Loucy (cell line): ENCODE measurements at regions not wholly inside any gene's neighbourhood (a gene's known extent, or its start where the extent isn't known, plus 50 kb on each side); places are given as distances from the start of the nearest gene placed in this dataset.
"Not testable (repeated sequence)": the region's sequence is repeated elsewhere in the genome, so short reads cannot be mapped to it uniquely, and the experiment has no call there.

Experiments used
- H2AFZ ChIP-seq: fragments of 200-600 bp; sonication (generic); 2 replicates; pipeline ENCODE4 v1.6.0; 2016; ENCODE audit warnings: antibody characterized with exemption, mild to moderate bottlenecking, low read length, moderate library complexity
- H3F3A ChIP-seq: fragments of 200-600 bp; 2 replicates; pipeline ENCODE4 v1.6.0; 2016; ENCODE audit warnings: antibody characterized with exemption, low read depth, mild to moderate bottlenecking
- H3K27me3 ChIP-seq: fragments of 200-600 bp; sonication (generic); 2 replicates; pipeline ENCODE4 v1.6.1; 2014; ENCODE audit warnings: low read length, mild to moderate bottlenecking; ENCODE audit not compliant: insufficient read depth, poor library complexity, severe bottlenecking
- H3K36me3 ChIP-seq: fragments of 200-600 bp; sonication (generic); 2 replicates; pipeline ENCODE4 v1.6.1; 2016; ENCODE audit warnings: low read length; ENCODE audit not compliant: insufficient read depth
- H3K4me1 ChIP-seq: fragments of 200-600 bp; sonication (generic); 2 replicates; pipeline ENCODE4 v1.5.1; 2014; ENCODE audit warnings: low read length, mild to moderate bottlenecking; ENCODE audit not compliant: insufficient read depth, poor library complexity, severe bottlenecking
- H3K4me2 ChIP-seq: fragments of 200-600 bp; sonication (generic); 2 replicates; pipeline ENCODE4 v1.6.0; 2014; ENCODE audit warnings: antibody characterized with exemption, low read length, low read depth, mild to moderate bottlenecking; ENCODE audit not compliant: poor library complexity, severe bottlenecking
- H3K4me3 ChIP-seq: fragments of 200-600 bp; sonication (generic); 2 replicates; pipeline ENCODE4 v1.5.1; 2014; ENCODE audit warnings: low read length, mild to moderate bottlenecking, mixed read lengths; ENCODE audit not compliant: poor library complexity, severe bottlenecking
- H3K79me2 ChIP-seq: fragments of 200-600 bp; sonication (generic); 2 replicates; pipeline ENCODE4 v1.6.1; 2014; ENCODE audit warnings: low read length; ENCODE audit not compliant: insufficient read depth
- H3K9ac ChIP-seq: fragments of 200-600 bp; sonication (generic); 2 replicates; pipeline ENCODE4 v1.6.0; 2014; ENCODE audit warnings: mild to moderate bottlenecking, low read depth, low read length, moderate library complexity; ENCODE audit not compliant: poor library complexity, severe bottlenecking
- H3K9me2 ChIP-seq: fragments of 200-600 bp; sonication (generic); replicated peaks from 2 replicates; pipeline ENCODE4 v1.6.1; 2016; ENCODE audit warnings: low read depth, low read length, mixed read lengths
- H3K9me3 ChIP-seq: fragments of 200-600 bp; sonication (generic); 2 replicates; pipeline ENCODE4 v1.6.1; 2014; ENCODE audit warnings: mild to moderate bottlenecking, antibody characterized with exemption, low read length, low read depth; ENCODE audit not compliant: insufficient read depth
- H4K20me1 ChIP-seq: fragments of 200-600 bp; sonication (generic); 2 replicates; pipeline ENCODE4 v1.6.0; 2014; ENCODE audit warnings: antibody characterized with exemption, low read length, mild to moderate bottlenecking; ENCODE audit not compliant: insufficient read depth, poor library complexity, severe bottlenecking
- EZH2phosphoT487 ChIP-seq: fragments of 200-600 bp; IDR thresholded peaks from 2 replicates; pipeline ENCODE4 v1.6.1; 2018; ENCODE audit warnings: antibody characterized with exemption, mild to moderate bottlenecking, moderate library complexity, borderline replicate concordance
- TF ChIP-seq, protein P1 (sequence below): fragments of 200-600 bp; sonication (generic); conservative IDR thresholded peaks from 2 replicates; pipeline ENCODE4 v1.5.1; 2014; ENCODE audit warnings: mild to moderate bottlenecking, antibody characterized with exemption, low read length

DNA sequence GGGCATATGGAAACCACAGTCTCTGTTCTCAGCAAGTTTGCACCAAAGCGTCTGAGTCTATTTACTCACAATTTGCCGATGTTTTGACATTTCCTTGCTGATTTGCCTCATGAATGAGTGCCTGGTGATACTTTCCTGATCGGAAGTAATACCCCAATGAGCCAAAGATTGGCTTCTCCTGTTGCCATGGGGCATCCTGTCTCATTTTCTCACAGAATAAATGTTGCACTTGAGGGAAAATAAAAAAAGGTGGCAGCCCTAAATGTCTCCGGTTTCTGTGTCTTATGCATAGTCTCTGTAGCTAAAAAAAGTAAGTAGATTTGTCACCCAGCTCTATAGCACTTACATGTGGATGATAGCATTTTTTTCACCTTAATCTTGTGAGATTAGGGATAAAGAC lies 73.7 kb upstream of the CADPS start:
- Histone ChIP-seq H3K79me2 (no peaks in the 10 kb centered on the region), H2AFZ (no peak overlapping the region), H4K20me1 (no peaks in the 10 kb centered on the region), H3K27me3 (no peaks in the 10 kb centered on the region), H3K4me2 (no peak overlapping the region), H3K9me3 (no peaks in the 10 kb centered on the region), H3K4me3 (no peak overlapping the region), H3K9me2 (no peaks in the 10 kb centered on the region), H3K4me1 (no peaks in the 10 kb centered on the region), H3K36me3 (no peaks in the 10 kb centered on the region), H3K9ac (no peak overlapping the region), H3F3A (no peaks in the 10 kb centered on the region)
- TF ChIP-seq, protein P1, sequence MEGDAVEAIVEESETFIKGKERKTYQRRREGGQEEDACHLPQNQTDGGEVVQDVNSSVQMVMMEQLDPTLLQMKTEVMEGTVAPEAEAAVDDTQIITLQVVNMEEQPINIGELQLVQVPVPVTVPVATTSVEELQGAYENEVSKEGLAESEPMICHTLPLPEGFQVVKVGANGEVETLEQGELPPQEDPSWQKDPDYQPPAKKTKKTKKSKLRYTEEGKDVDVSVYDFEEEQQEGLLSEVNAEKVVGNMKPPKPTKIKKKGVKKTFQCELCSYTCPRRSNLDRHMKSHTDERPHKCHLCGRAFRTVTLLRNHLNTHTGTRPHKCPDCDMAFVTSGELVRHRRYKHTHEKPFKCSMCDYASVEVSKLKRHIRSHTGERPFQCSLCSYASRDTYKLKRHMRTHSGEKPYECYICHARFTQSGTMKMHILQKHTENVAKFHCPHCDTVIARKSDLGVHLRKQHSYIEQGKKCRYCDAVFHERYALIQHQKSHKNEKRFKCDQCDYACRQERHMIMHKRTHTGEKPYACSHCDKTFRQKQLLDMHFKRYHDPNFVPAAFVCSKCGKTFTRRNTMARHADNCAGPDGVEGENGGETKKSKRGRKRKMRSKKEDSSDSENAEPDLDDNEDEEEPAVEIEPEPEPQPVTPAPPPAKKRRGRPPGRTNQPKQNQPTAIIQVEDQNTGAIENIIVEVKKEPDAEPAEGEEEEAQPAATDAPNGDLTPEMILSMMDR: no peak
- no peak for TF ChIP-seq EZH2phosphoT487

DNA sequence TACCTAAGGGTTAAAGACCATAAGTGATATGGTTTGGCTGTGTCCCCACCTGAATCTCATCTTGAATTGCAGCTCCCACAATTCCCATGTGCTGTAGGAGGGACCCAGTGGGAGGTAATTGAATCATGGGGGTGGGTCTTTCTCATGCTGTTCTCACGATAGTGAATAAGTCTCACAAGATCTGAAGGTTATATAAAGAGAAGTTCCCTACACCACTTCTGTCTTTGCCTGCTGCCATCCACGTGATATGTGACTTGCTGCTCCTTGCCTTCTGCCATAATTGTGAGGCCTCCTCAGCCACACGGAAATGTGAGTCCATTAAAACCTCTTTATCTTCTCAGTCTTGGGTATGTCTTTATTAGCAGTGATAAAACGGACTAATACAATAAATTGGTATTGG lies 75.0 kb upstream of the CADPS start:
- no peaks in the 10 kb centered on the region for H3K27me3 ChIP-seq
- H3K9me2 ChIP-seq: no peaks in the 10 kb centered on the region
- TF ChIP-seq, protein P1: no peak
- no peaks in the 10 kb centered on the region for H3F3A ChIP-seq
- H3K9me3 ChIP-seq: no peaks in the 10 kb centered on the region
- no peak overlapping the region for H3K9ac ChIP-seq
- H3K79me2 ChIP-seq: no peaks in the 10 kb centered on the region
- H4K20me1 ChIP-seq: no peaks in the 10 kb centered on the region
- H3K4me1 ChIP-seq: no peaks in the 10 kb centered on the region
- H3K4me2 ChIP-seq: no peak overlapping the region
- no peaks in the 10 kb centered on the region for H3K36me3 ChIP-seq
- H2AFZ ChIP-seq: no peak overlapping the region
- no peak overlapping the region for H3K4me3 ChIP-seq

DNA sequence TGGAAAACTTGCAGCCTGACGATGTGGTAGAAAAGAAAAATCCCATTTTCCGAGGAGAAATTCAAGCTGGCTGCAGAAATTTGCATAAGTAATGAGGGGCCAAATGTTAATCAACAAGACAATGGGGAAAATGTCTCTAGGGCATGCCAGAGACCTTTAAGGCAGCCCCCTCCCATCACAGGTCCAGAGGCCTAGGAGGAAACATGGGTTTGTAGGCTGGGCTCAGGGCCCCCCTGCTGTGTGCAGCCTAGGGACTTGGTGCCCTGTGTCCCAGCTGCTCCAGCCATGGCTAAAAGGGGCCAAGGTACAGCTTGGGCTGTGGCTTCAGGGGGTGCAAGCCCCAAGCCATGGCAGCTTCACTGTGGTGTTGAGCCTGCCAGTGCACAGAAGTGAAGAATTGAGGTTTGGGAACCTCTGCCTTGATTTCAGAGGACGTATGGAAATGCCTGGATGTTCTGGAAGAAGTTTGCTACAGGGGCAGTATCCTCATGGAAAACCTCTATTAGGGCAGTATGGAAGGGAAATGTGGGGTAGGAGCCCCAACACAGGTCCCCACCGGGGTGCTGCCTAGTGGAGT lies 75.9 kb upstream of the CADPS start:
- H3K4me2 ChIP-seq: no peak overlapping the region
- TF ChIP-seq, protein P1: no peak
- no peak for TF ChIP-seq EZH2phosphoT487
- no peaks in the 10 kb centered on the region for H3K27me3 ChIP-seq
- H2AFZ ChIP-seq: no peak overlapping the region
- H3F3A ChIP-seq: no peaks in the 10 kb centered on the region
- no peaks in the 10 kb centered on the region for H3K9me3 ChIP-seq
- no peaks in the 10 kb centered on the region for H3K79me2 ChIP-seq
- H4K20me1 ChIP-seq: no peaks in the 10 kb centered on the region
- no peak overlapping the region for H3K9ac ChIP-seq
- no peaks in the 10 kb centered on the region for H3K4me1 ChIP-seq
- H3K9me2 ChIP-seq: no peaks in the 10 kb centered on the region
- H3K36me3 ChIP-seq: no peaks in the 10 kb centered on the region
- no peak overlapping the region for H3K4me3 ChIP-seq

DNA sequence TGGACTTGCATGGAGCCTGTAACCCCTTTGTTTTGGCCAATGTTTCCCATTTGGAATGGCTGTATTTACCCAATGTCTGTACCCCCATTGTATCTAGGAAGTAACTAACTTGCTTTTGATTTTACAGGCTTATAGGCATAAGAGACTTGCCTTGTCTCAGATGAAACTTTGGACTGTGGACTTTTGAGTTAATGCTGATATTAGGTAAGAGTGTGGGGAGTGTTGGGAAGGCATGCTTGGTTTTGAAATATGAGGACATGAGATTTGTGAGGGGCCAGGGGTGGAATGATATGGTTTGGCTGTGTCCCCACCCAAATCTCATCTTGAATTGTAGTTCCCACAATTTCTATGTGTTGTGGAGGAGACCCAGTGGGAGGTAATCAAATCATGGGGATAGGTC lies 76.7 kb upstream of the CADPS start:
- not testable (repeated sequence) for H4K20me1 ChIP-seq, H2AFZ ChIP-seq, H3K4me2 ChIP-seq, H3F3A ChIP-seq, H3K36me3 ChIP-seq, H3K79me2 ChIP-seq, H3K4me3 ChIP-seq, H3K27me3 ChIP-seq, H3K4me1 ChIP-seq, H3K9me2 ChIP-seq, H3K9ac ChIP-seq, H3K9me3 ChIP-seq
